ENCODE measurements at regions not wholly inside any gene's neighbourhood (a gene's known extent, or its start where the extent isn't known, plus 50 kb on each side); places are given as distances from the start of the nearest gene placed in this dataset.

GRCh38 chrX:37956223-37956622 lies 50.1 kb upstream of the SYTL5 start:
- H3K4me1 ChIP-seq (ENCODE audit: control insufficient read depth, insufficient read depth, low read length, poor library complexity, severe bottlenecking), result no peaks in the 10 kb centered on the region
- no peaks in the 10 kb centered on the region for H3K9me3 ChIP-seq (ENCODE audit: control insufficient read depth in 2 of 2, low read length in 2 of 2)
- DNase-seq, result no peak
- H3K36me3 ChIP-seq (ENCODE audit: control insufficient read depth, insufficient read depth, low read length), result no peaks in the 10 kb centered on the region
- Mint-ChIP-seq H3K4me3 (no peak overlapping the region), H3K27me3 (no peaks in the 10 kb centered on the region), H3K9me3 (no peaks in the 10 kb centered on the region), H3K4me1 (peaks cover 0 to 4% (median 0%) of the 10 kb centered on the region in 4 donors), H3K27ac (no peak overlapping the region), H3K36me3 (no peaks in the 10 kb centered on the region)
- no peak overlapping the region for H3K4me3 ChIP-seq (ENCODE audit: low read depth, low read length)
- peaks cover 7% of the 10 kb centered on the region for H3K27me3 ChIP-seq (ENCODE audit: control insufficient read depth, insufficient read depth, low read length)
- ATAC-seq (ENCODE audit: low read depth in 2 of 2), result no peak
- no peak overlapping the region for H3K27ac ChIP-seq (ENCODE audit: insufficient read depth, low read length, poor library complexity, severe bottlenecking)
